Esophagus (tissue), 2 donors: ENCODE measurements at regions not wholly inside any gene's neighbourhood (a gene's known extent, or its start where the extent isn't known, plus 50 kb on each side); places are given as distances from the start of the nearest gene placed in this dataset.

ENCODE experiments used
- H3K27ac ChIP-seq, 2 donors: one replicate each; pipeline ENCODE4 v1.5.1; 2013; ENCODE audit warnings: low read depth in 2 of 2, mild to moderate bottlenecking in 2 of 2, inconsistent platforms in 1 of 2, low read length in 1 of 2, moderate library complexity in 1 of 2
- H3K27me3 ChIP-seq, 2 donors: one replicate each; pipeline ENCODE4 v1.6.1; 2013; ENCODE audit warnings: low read length in 2 of 2, control low read depth in 1 of 2, mild to moderate bottlenecking in 1 of 2; ENCODE audit not compliant: insufficient read depth in 2 of 2, control insufficient read depth in 1 of 2
- H3K36me3 ChIP-seq, 2 donors: one replicate each; pipeline ENCODE4 v1.6.1; 2013; ENCODE audit warnings: low read length in 1 of 2; ENCODE audit not compliant: control insufficient read depth in 2 of 2, insufficient read depth in 2 of 2
- H3K4me1 ChIP-seq, 2 donors: one replicate each; pipeline ENCODE4 v1.6.1; 2013; ENCODE audit warnings: low read length in 1 of 2; ENCODE audit not compliant: control insufficient read depth in 2 of 2, insufficient read depth in 2 of 2
- H3K4me3 ChIP-seq, 2 donors: one replicate each; pipeline ENCODE4 v1.5.1; 2013; ENCODE audit warnings: low read length in 2 of 2, mild to moderate bottlenecking in 2 of 2, low read depth in 1 of 2, moderate library complexity in 1 of 2
- H3K9me3 ChIP-seq, 2 donors: one replicate each; pipeline ENCODE4 v1.6.1; 2013; ENCODE audit warnings: mild to moderate bottlenecking in 2 of 2, low read depth in 1 of 2, low read length in 1 of 2, moderate library complexity in 1 of 2; ENCODE audit not compliant: control insufficient read depth in 2 of 2, insufficient read depth in 1 of 2
- WGBS, 2 donors: extraction: QIAGEN DNeasy Blood & Tissue Kit; methylation state at CpG; one replicate each; pipeline ENCODE4 v1.1.7; 2013; 5-methylcytosine and 5-hydroxymethylcytosine counted together
- donor health status: healthy with polysubstance abuse.
- donor health status: Bipolar disorder and iron deficiency.

GRCh38 chr3:24943961-24944360, 449.3 kb upstream of the THRB start:
- H3K36me3 ChIP-seq: no peaks in the 10 kb centered on the region
- no peak overlapping the region for H3K4me3 ChIP-seq
- 87 to 88% methylated on average over 3 of the region's 3 CpGs for WGBS, 2 donors
- no peak overlapping the region for H3K27ac ChIP-seq
- H3K4me1 ChIP-seq: no peaks in the 10 kb centered on the region
- H3K27me3 ChIP-seq: no peaks in the 10 kb centered on the region
- no peaks in the 10 kb centered on the region for H3K9me3 ChIP-seq

DNA sequence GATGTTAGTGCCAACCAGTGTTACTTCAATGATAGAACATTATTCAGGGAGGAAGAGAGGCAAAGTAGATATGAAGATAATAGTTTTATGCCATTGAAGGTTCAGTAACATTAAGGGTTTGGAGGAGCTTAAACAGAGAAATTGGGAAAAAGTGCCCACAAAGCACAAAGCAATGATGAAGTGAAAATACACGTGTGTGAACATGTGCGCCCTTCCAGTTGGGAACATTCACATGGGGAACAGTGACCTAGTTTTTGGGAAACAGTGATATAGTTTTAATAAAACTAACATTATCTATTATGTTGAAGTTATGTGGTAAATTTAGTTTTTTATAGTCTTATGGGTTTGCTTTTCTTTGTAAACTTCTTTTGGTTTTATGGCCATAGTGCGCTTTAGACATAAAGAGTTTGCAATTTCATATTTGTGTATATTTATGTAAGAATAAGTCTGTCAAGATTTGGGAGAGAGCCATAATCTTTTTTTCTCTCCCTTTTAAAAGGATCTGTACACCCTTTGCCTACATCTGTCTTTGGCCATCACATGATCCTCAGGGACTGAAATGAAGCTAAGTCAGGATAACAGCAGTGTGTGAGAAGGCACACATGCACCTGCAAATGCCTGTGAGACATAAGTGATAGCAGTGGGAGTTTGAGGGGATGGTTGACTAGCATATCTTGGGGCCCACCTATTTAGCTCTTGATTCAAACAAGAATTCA, 450.3 kb upstream of the THRB start:
- no peak overlapping the region for H3K4me3 ChIP-seq
- H3K27ac ChIP-seq: no peak overlapping the region
- no peaks in the 10 kb centered on the region for H3K27me3 ChIP-seq
- no peaks in the 10 kb centered on the region for H3K9me3 ChIP-seq
- no peaks in the 10 kb centered on the region for H3K4me1 ChIP-seq
- H3K36me3 ChIP-seq: no peaks in the 10 kb centered on the region
- WGBS, 2 donors: 82 to 84% methylated on average over 3 of the region's 3 CpGs

- H3K4me1 ChIP-seq: no peaks in the 10 kb centered on the region
- WGBS, 2 donors: 31 to 57% methylated on average over 2 of the region's 2 CpGs
- no peaks in the 10 kb centered on the region for H3K36me3 ChIP-seq
- H3K27me3 ChIP-seq: no peaks in the 10 kb centered on the region
- no peaks in the 10 kb centered on the region for H3K9me3 ChIP-seq
- H3K27ac ChIP-seq: no peak overlapping the region
- H3K4me3 ChIP-seq: no peak overlapping the region
Observed at GRCh38 chr3:24945563-24945962, 450.9 kb upstream of the THRB start.

DNA sequence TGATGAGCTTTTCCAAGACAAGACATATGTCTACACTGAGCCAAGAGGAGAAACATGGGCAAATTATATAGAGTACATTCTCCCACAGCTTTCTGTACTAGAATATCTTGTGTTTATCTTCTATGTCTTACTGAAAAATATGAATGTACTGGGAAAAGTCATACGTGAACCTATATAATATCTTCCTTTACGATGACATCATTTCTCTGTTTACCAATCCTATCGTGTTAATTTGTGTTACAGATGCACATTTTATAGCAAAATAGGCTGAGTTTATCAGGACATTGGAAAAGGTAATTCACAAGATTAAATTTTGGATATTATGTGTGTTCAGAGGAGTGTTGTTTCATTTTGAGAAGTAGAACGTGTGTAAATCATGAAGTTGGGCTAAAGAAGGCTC, 452.5 kb upstream of the THRB start:
- no peaks in the 10 kb centered on the region for H3K27me3 ChIP-seq
- no peaks in the 10 kb centered on the region for H3K9me3 ChIP-seq
- H3K4me3 ChIP-seq: no peak overlapping the region
- H3K36me3 ChIP-seq: no peaks in the 10 kb centered on the region
- no peaks in the 10 kb centered on the region for H3K4me1 ChIP-seq
- no peak overlapping the region for H3K27ac ChIP-seq
- WGBS, 2 donors: 86% methylated on average over 4 of the region's 4 CpGs

GRCh38 chr3:24951180-24951579, 456.5 kb upstream of the THRB start:
- no peak overlapping the region for H3K4me3 ChIP-seq
- H3K27me3 ChIP-seq: no peaks in the 10 kb centered on the region
- H3K9me3 ChIP-seq: no peaks in the 10 kb centered on the region
- H3K36me3 ChIP-seq: no peaks in the 10 kb centered on the region
- WGBS, 2 donors: 84 to 91% methylated on average over 4 of the region's 4 CpGs
- H3K27ac ChIP-seq: no peak overlapping the region
- no peaks in the 10 kb centered on the region for H3K4me1 ChIP-seq

DNA sequence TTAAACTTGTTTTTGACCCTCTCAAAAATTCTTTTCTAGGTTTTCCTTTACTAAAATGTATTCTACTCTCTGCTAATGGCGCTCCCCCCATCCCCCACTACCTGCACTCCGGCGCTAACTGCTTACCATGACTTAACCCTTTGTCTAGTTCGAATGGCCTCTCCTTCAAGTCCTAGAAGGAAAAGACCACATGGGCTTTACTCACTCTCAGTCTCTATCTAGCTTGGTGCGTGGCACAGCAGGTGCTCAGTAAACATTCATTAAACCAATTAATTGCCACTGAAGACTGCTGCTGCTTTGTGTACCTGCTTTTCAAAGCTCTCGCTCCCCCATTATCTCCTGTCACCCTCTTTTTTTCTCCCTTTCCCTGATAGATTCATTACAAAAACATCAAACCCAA, 457.7 kb upstream of the THRB start:
- Histone ChIP-seq H3K36me3 (no peaks in the 10 kb centered on the region), H3K4me1 (no peaks in the 10 kb centered on the region)
- 76 to 86% methylated on average over 6 of the region's 6 CpGs for WGBS, 2 donors

DNA sequence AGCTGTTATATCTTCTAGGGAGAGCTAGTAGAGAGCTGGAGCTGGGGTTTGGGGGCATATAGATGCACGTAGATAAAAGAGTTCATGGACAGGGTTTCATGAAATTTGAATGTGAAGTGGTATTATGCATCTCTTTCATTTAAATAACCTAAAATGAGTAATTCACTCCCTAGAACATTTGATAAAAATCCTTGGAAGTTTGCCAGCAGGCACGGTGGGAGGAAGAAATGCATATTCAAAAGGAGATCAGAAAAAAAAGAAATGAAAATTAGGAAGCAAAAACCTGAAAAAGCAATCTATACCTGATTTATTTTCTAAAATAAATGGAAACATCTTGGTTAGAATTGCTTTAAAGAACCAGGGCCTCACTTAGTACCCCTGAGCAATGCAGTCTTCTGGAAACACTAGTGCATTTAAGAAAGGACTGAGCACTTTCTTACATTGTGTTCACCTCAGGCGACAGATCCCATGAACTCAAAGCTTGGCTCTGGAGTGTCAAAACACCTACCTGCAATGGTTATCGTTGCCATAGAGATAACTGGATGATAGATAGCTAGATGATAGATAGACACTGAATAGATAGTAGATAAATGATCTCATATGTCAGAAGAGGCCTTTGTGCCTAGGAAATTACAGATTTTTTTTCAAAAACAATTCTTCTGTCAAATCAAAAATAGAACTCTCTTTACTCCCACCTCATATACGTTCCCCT, 458.6 kb upstream of the THRB start:
- Histone ChIP-seq H3K9me3 (no peaks in the 10 kb centered on the region), H3K36me3 (no peaks in the 10 kb centered on the region)
- WGBS, 2 donors: 62 to 68% methylated on average over 5 of the region's 5 CpGs

More for the DNA sequence above, 457.7 kb upstream of the THRB start:
- Histone ChIP-seq H3K9me3 (no peaks in the 10 kb centered on the region), H3K27ac (no peak overlapping the region), H3K4me3 (no peak overlapping the region), H3K27me3 (no peaks in the 10 kb centered on the region)

DNA sequence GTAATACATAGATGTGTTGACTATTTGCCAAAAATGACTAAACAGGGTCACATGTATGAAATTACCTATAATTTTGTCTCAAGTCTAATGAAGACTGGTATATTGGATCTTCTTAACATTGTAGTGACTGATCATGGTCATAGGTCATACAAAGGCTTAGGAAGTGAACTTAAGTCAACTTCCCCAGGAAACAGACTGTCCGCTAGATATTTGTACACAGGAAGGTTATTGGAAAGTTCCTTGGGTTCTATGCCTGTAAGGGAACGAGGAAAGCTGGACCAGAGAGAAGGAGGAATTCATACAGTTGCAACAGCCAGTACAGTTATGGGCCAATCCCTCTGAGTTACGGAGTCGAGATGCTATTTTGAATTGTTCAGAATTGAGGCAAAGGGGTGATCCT, 462.0 kb upstream of the THRB start:
- H3K27ac ChIP-seq: no peak overlapping the region
- no peaks in the 10 kb centered on the region for H3K36me3 ChIP-seq
- no peaks in the 10 kb centered on the region for H3K4me1 ChIP-seq
- 83 to 87% methylated on average over 4 of the region's 4 CpGs for WGBS, 2 donors
- no peaks in the 10 kb centered on the region for H3K27me3 ChIP-seq
- peaks cover 0 to 2% of the 10 kb centered on the region in 2 donors for H3K9me3 ChIP-seq
- no peak overlapping the region for H3K4me3 ChIP-seq

More for the DNA sequence above, 458.6 kb upstream of the THRB start:
- Histone ChIP-seq H3K27ac (no peak overlapping the region), H3K27me3 (no peaks in the 10 kb centered on the region), H3K4me3 (no peak overlapping the region), H3K4me1 (no peaks in the 10 kb centered on the region)

- peaks cover 0 to 2% of the 10 kb centered on the region in 2 donors for H3K9me3 ChIP-seq
- no peaks in the 10 kb centered on the region for H3K27me3 ChIP-seq
- no peaks in the 10 kb centered on the region for H3K4me1 ChIP-seq
- H3K36me3 ChIP-seq: no peaks in the 10 kb centered on the region
- H3K4me3 ChIP-seq: no peak overlapping the region
- WGBS, 2 donors: 54 to 57% methylated on average over 2 of the region's 2 CpGs
- no peak overlapping the region for H3K27ac ChIP-seq
Observed at GRCh38 chr3:24958271-24958670, 463.6 kb upstream of the THRB start.
